Bronchial epithelial cell (primary cell): ENCODE measurements at regions not wholly inside any gene's neighbourhood (a gene's known extent, or its start where the extent isn't known, plus 50 kb on each side); places are given as distances from the start of the nearest gene placed in this dataset.

ENCODE experiments used
- DNase-seq: peaks from one replicate; pipeline ENCODE4 v3.0.0-alpha.2; 2010; ENCODE audit warnings: low read depth
- FAIRE-seq: peaks from 2 replicates; lab custom pipeline; 2011; peaks lifted over from hg19 to GRCh38; lab: Jason Lieb, UNC
- H3K27me3 ChIP-seq: 2 replicates; pipeline ENCODE4 v1.5.1; 2011; ENCODE audit warnings: low read length; ENCODE audit not compliant: control insufficient read depth, insufficient read depth
- H3K36me3 ChIP-seq: 2 replicates; pipeline ENCODE4 v1.5.1; 2011; ENCODE audit warnings: low read length; ENCODE audit not compliant: control insufficient read depth, insufficient read depth
- H3K4me3 ChIP-seq: 2 replicates; pipeline ENCODE4 v1.5.1; 2011; ENCODE audit warnings: mild to moderate bottlenecking, low read depth, low read length, control low read depth
- TF ChIP-seq, protein P1 (sequence below): IDR thresholded peaks from 2 replicates; pipeline ENCODE4 v1.5.1; 2011; ENCODE audit warnings: mild to moderate bottlenecking, moderate library complexity, low read length, control low read depth, inconsistent platforms; ENCODE audit not compliant: insufficient read depth, severe bottlenecking

GRCh38 chr9:13988944-13989343 lies 325.0 kb downstream of the NFIB start:
- TF ChIP-seq, protein P1, sequence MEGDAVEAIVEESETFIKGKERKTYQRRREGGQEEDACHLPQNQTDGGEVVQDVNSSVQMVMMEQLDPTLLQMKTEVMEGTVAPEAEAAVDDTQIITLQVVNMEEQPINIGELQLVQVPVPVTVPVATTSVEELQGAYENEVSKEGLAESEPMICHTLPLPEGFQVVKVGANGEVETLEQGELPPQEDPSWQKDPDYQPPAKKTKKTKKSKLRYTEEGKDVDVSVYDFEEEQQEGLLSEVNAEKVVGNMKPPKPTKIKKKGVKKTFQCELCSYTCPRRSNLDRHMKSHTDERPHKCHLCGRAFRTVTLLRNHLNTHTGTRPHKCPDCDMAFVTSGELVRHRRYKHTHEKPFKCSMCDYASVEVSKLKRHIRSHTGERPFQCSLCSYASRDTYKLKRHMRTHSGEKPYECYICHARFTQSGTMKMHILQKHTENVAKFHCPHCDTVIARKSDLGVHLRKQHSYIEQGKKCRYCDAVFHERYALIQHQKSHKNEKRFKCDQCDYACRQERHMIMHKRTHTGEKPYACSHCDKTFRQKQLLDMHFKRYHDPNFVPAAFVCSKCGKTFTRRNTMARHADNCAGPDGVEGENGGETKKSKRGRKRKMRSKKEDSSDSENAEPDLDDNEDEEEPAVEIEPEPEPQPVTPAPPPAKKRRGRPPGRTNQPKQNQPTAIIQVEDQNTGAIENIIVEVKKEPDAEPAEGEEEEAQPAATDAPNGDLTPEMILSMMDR, result no peak
- H3K36me3 ChIP-seq, result no peaks in the 10 kb centered on the region
- no peak for FAIRE-seq
- no peak overlapping the region for H3K4me3 ChIP-seq
- DNase-seq, result no peak
- no peaks in the 10 kb centered on the region for H3K27me3 ChIP-seq

GRCh38 chr9:13983607-13984006 lies 330.3 kb downstream of the NFIB start:
- TF ChIP-seq, protein P1, result no peak
- Histone ChIP-seq H3K36me3 (no peaks in the 10 kb centered on the region), H3K27me3 (no peaks in the 10 kb centered on the region), H3K4me3 (no peak overlapping the region)
- DNase-seq, result no peak
- FAIRE-seq, result no peak

- TF ChIP-seq, protein P1, result no peak
- DNase-seq (no peak), FAIRE-seq (no peak)
These were observed 334.0 kb downstream of the NFIB start for GRCh38 chr9:13979941-13980318.

GRCh38 chr9:13975611-13976290 lies 338.2 kb downstream of the NFIB start:
- H3K4me3 ChIP-seq, result no peak overlapping the region
- DNase-seq (no peak), FAIRE-seq (no peak)
- H3K27me3 ChIP-seq, result no peaks in the 10 kb centered on the region
- TF ChIP-seq, protein P1, result no peak
- no peaks in the 10 kb centered on the region for H3K36me3 ChIP-seq

More at GRCh38 chr9:13979941-13980318, 334.0 kb downstream of the NFIB start:
- no peak overlapping the region for H3K4me3 ChIP-seq
- H3K27me3 ChIP-seq, result no peaks in the 10 kb centered on the region
- no peaks in the 10 kb centered on the region for H3K36me3 ChIP-seq

DNA sequence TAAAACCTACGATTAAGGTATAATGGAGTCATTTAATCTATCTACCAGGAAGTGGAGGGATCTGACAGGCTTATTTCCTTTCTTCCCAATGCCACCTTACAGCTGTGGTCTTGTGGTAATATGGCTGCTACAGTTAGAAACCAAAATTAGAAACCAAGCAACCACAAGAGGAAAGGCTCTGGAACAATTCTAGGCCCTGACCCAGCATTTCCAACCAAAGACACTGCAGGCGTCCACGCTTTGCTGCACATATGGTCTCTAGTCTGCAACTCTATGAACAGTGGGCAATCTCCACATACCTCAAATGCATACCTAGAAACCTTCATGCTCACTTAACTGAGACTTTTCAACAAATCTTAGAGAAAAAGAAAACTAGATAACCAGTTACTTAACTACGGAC lies 339.1 kb downstream of the NFIB start:
- no peak for DNase-seq
- TF ChIP-seq, protein P1, result no peak
- no peak for FAIRE-seq
- Histone ChIP-seq H3K27me3 (no peaks in the 10 kb centered on the region), H3K4me3 (no peak overlapping the region), H3K36me3 (no peaks in the 10 kb centered on the region)
